K562 (cell line): ENCODE measurements at regions not wholly inside any gene's neighbourhood (a gene's known extent, or its start where the extent isn't known, plus 50 kb on each side); places are given as distances from the start of the nearest gene placed in this dataset.

Experiments
- NFE2 ChIP-seq: IDR thresholded peaks from 2 replicates; pipeline ENCODE4 v1.6.1; 2014; ENCODE audit warnings: antibody characterized with exemption, low read depth
- THAP7 ChIP-seq: fragments of 250-450 bp; sonication (Bioruptor Pico); IDR thresholded peaks from 2 replicates; pipeline ENCODE4 v1.5.0; 2021
- TF ChIP-seq, protein P1 (sequence below): fragments of 450-650 bp; IDR thresholded peaks from 2 replicates; pipeline ENCODE4 v1.6.1; 2016; ENCODE audit warnings: mild to moderate bottlenecking, moderate library complexity

- TF ChIP-seq, protein P1, sequence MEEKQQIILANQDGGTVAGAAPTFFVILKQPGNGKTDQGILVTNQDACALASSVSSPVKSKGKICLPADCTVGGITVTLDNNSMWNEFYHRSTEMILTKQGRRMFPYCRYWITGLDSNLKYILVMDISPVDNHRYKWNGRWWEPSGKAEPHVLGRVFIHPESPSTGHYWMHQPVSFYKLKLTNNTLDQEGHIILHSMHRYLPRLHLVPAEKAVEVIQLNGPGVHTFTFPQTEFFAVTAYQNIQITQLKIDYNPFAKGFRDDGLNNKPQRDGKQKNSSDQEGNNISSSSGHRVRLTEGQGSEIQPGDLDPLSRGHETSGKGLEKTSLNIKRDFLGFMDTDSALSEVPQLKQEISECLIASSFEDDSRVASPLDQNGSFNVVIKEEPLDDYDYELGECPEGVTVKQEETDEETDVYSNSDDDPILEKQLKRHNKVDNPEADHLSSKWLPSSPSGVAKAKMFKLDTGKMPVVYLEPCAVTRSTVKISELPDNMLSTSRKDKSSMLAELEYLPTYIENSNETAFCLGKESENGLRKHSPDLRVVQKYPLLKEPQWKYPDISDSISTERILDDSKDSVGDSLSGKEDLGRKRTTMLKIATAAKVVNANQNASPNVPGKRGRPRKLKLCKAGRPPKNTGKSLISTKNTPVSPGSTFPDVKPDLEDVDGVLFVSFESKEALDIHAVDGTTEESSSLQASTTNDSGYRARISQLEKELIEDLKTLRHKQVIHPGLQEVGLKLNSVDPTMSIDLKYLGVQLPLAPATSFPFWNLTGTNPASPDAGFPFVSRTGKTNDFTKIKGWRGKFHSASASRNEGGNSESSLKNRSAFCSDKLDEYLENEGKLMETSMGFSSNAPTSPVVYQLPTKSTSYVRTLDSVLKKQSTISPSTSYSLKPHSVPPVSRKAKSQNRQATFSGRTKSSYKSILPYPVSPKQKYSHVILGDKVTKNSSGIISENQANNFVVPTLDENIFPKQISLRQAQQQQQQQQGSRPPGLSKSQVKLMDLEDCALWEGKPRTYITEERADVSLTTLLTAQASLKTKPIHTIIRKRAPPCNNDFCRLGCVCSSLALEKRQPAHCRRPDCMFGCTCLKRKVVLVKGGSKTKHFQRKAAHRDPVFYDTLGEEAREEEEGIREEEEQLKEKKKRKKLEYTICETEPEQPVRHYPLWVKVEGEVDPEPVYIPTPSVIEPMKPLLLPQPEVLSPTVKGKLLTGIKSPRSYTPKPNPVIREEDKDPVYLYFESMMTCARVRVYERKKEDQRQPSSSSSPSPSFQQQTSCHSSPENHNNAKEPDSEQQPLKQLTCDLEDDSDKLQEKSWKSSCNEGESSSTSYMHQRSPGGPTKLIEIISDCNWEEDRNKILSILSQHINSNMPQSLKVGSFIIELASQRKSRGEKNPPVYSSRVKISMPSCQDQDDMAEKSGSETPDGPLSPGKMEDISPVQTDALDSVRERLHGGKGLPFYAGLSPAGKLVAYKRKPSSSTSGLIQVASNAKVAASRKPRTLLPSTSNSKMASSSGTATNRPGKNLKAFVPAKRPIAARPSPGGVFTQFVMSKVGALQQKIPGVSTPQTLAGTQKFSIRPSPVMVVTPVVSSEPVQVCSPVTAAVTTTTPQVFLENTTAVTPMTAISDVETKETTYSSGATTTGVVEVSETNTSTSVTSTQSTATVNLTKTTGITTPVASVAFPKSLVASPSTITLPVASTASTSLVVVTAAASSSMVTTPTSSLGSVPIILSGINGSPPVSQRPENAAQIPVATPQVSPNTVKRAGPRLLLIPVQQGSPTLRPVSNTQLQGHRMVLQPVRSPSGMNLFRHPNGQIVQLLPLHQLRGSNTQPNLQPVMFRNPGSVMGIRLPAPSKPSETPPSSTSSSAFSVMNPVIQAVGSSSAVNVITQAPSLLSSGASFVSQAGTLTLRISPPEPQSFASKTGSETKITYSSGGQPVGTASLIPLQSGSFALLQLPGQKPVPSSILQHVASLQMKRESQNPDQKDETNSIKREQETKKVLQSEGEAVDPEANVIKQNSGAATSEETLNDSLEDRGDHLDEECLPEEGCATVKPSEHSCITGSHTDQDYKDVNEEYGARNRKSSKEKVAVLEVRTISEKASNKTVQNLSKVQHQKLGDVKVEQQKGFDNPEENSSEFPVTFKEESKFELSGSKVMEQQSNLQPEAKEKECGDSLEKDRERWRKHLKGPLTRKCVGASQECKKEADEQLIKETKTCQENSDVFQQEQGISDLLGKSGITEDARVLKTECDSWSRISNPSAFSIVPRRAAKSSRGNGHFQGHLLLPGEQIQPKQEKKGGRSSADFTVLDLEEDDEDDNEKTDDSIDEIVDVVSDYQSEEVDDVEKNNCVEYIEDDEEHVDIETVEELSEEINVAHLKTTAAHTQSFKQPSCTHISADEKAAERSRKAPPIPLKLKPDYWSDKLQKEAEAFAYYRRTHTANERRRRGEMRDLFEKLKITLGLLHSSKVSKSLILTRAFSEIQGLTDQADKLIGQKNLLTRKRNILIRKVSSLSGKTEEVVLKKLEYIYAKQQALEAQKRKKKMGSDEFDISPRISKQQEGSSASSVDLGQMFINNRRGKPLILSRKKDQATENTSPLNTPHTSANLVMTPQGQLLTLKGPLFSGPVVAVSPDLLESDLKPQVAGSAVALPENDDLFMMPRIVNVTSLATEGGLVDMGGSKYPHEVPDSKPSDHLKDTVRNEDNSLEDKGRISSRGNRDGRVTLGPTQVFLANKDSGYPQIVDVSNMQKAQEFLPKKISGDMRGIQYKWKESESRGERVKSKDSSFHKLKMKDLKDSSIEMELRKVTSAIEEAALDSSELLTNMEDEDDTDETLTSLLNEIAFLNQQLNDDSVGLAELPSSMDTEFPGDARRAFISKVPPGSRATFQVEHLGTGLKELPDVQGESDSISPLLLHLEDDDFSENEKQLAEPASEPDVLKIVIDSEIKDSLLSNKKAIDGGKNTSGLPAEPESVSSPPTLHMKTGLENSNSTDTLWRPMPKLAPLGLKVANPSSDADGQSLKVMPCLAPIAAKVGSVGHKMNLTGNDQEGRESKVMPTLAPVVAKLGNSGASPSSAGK, result no peak
- TF ChIP-seq THAP7 (no peak), NFE2 (no peak)
- TF ChIP-seq, all 486 proteins: peak for 0
Measured at GRCh38 chr3:148217317-148217716, 480.4 kb upstream of the AGTR1 start (continued).
